H9 (cell line): ENCODE measurements at regions not wholly inside any gene's neighbourhood (a gene's known extent, or its start where the extent isn't known, plus 50 kb on each side); places are given as distances from the start of the nearest gene placed in this dataset.

Experiments
- DNase-seq: peaks from one replicate; pipeline ENCODE4 v3.0.0-alpha.2; 2017
- H2AFZ ChIP-seq: one replicate; pipeline ENCODE4 v1.6.1; 2013; ENCODE audit warnings: mild to moderate bottlenecking, low read length, control low read depth, moderate library complexity
- H2AK5ac ChIP-seq: 2 replicates; pipeline ENCODE4 v1.6.1; 2013; ENCODE audit warnings: low read length, control low read depth, mixed read lengths; ENCODE audit not compliant: insufficient read length
- H2BK120ac ChIP-seq: one replicate; pipeline ENCODE4 v1.6.1; 2013; ENCODE audit warnings: low read depth, mild to moderate bottlenecking, low read length, control low read depth, inconsistent platforms; ENCODE audit not compliant: poor library complexity, severe bottlenecking
- H2BK12ac ChIP-seq: 2 replicates; pipeline ENCODE4 v1.6.1; 2013; ENCODE audit warnings: low read length, control low read depth, mixed read lengths, low read depth; ENCODE audit not compliant: insufficient read length
- H2BK15ac ChIP-seq: 2 replicates; pipeline ENCODE4 v1.6.1; 2013; ENCODE audit warnings: low read depth, low read length, control low read depth
- H2BK20ac ChIP-seq: one replicate; pipeline ENCODE4 v1.6.1; 2013; ENCODE audit warnings: low read depth, mild to moderate bottlenecking, low read length, control low read depth, inconsistent platforms; ENCODE audit not compliant: poor library complexity, severe bottlenecking
- H2BK5ac ChIP-seq: 2 replicates; pipeline ENCODE4 v1.6.1; 2013; ENCODE audit warnings: low read length, control low read depth, mixed read lengths; ENCODE audit not compliant: insufficient read length
- H3K14ac ChIP-seq: 2 replicates; pipeline ENCODE4 v1.6.1; 2013; ENCODE audit warnings: low read length, control low read depth; ENCODE audit not compliant: insufficient read depth
- H3K18ac ChIP-seq: 2 replicates; pipeline ENCODE4 v1.6.1; 2013; ENCODE audit warnings: low read depth, mild to moderate bottlenecking, mixed read lengths, low read length, control low read depth; ENCODE audit not compliant: insufficient read length
- H3K23ac ChIP-seq: 2 replicates; pipeline ENCODE4 v1.6.1; 2013; ENCODE audit warnings: low read length, control low read depth, mixed read lengths, low read depth; ENCODE audit not compliant: insufficient read length
- H3K23me2 ChIP-seq: 2 replicates; pipeline ENCODE4 v1.6.1; 2013; ENCODE audit warnings: low read depth, mild to moderate bottlenecking, mixed read lengths, low read length, control low read depth; ENCODE audit not compliant: insufficient read length, poor library complexity, severe bottlenecking
- H3K27ac ChIP-seq: 2 replicates; pipeline ENCODE4 v1.5.1; 2013; ENCODE audit warnings: low read length, control low read depth, mixed read lengths, low read depth; ENCODE audit not compliant: insufficient read length
- H3K27me3 ChIP-seq: 2 replicates; pipeline ENCODE4 v1.6.1; 2013; ENCODE audit warnings: low read length, control low read depth, inconsistent platforms; ENCODE audit not compliant: insufficient read depth
- H3K4ac ChIP-seq: 2 replicates; pipeline ENCODE4 v1.6.1; 2013; ENCODE audit warnings: low read depth, mild to moderate bottlenecking, control low read depth, inconsistent platforms, low read length, moderate library complexity
- H3K4me1 ChIP-seq: 2 replicates; pipeline ENCODE4 v1.6.1; 2013; ENCODE audit warnings: low read length, control low read depth, inconsistent platforms; ENCODE audit not compliant: insufficient read depth
- H3K4me2 ChIP-seq: 2 replicates; pipeline ENCODE4 v1.6.1; 2013; ENCODE audit warnings: low read length, control low read depth, mixed read lengths; ENCODE audit not compliant: insufficient read length, insufficient read depth
- H3K56ac ChIP-seq: 2 replicates; pipeline ENCODE4 v1.6.1; 2013; ENCODE audit warnings: low read depth, mild to moderate bottlenecking, mixed read lengths, low read length, control low read depth; ENCODE audit not compliant: insufficient read length
- H3K79me1 ChIP-seq: 2 replicates; pipeline ENCODE4 v1.6.1; 2013; ENCODE audit warnings: low read depth, mild to moderate bottlenecking, moderate library complexity, low read length, control low read depth, inconsistent platforms; ENCODE audit not compliant: insufficient read depth, poor library complexity, severe bottlenecking
- H3K79me2 ChIP-seq: 2 replicates; pipeline ENCODE4 v1.6.1; 2013; ENCODE audit warnings: low read length, control low read depth, inconsistent platforms; ENCODE audit not compliant: insufficient read depth
- H3K9ac ChIP-seq: 2 replicates; pipeline ENCODE4 v1.6.1; 2013; ENCODE audit warnings: low read length, control low read depth, mixed read lengths; ENCODE audit not compliant: insufficient read length; ENCODE audit errors: extremely low read depth
- H3K9me3 ChIP-seq: one replicate; pipeline ENCODE4 v1.6.1; 2013; ENCODE audit warnings: low read depth, low read length, inconsistent platforms; ENCODE audit not compliant: control insufficient read depth
- H3T11ph ChIP-seq: one replicate; pipeline ENCODE4 v1.6.1; 2013; ENCODE audit warnings: mild to moderate bottlenecking, low read length, control low read depth, inconsistent platforms
- H4K20me1 ChIP-seq: one replicate; pipeline ENCODE4 v1.6.1; 2013; ENCODE audit not compliant: control insufficient read depth, insufficient read length, insufficient read depth
- H4K5ac ChIP-seq: 2 replicates; pipeline ENCODE4 v1.6.1; 2013; ENCODE audit warnings: low read depth, mild to moderate bottlenecking, mixed read lengths, low read length, control low read depth; ENCODE audit not compliant: insufficient read length
- H4K8ac ChIP-seq: replicated peaks from 2 replicates; pipeline ENCODE4 v1.6.1; 2013; ENCODE audit warnings: low read length, control low read depth, mixed read lengths, low read depth; ENCODE audit not compliant: insufficient read length
- H4K91ac ChIP-seq: 2 replicates; pipeline ENCODE4 v1.6.1; 2013; ENCODE audit warnings: low read depth, mild to moderate bottlenecking, moderate library complexity, mixed read lengths, low read length, control low read depth; ENCODE audit not compliant: insufficient read length
- H3K27ac Mint-ChIP-seq, 3 experiments: 2 replicates in 2 of 3; 3 replicates in 1 of 3; pipeline ENCODE4 v1.8.0; 2020 to 2021; ENCODE audit warnings: mixed read lengths in 3 of 3, mild to moderate bottlenecking in 1 of 3, moderate library complexity in 1 of 3
- H3K27me3 Mint-ChIP-seq: 2 replicates; pipeline ENCODE4 v1.8.0; 2021; ENCODE audit warnings: low read depth, mild to moderate bottlenecking, moderate library complexity, mixed read lengths
- H3K36me3 Mint-ChIP-seq, 3 experiments: 2 replicates in 2 of 3; 3 replicates in 1 of 3; pipeline ENCODE4 v1.8.0; 2020 to 2021; ENCODE audit warnings: low read depth in 3 of 3, mixed read lengths in 3 of 3; ENCODE audit not compliant: insufficient read depth in 1 of 3
- H3K4me1 Mint-ChIP-seq, 2 experiments: 2 replicates each; pipeline ENCODE4 v1.8.0; 2020; ENCODE audit warnings: mixed read lengths in 2 of 2
- H3K4me3 Mint-ChIP-seq, 2 experiments: 2 replicates in 1 of 2; 3 replicates in 1 of 2; pipeline ENCODE4 v1.8.0; 2020 to 2021; ENCODE audit warnings: mild to moderate bottlenecking in 2 of 2, mixed read lengths in 2 of 2, moderate library complexity in 1 of 2
- H3K9me3 Mint-ChIP-seq, 2 experiments: 2 replicates in 1 of 2; 3 replicates in 1 of 2; pipeline ENCODE4 v1.8.0; 2020; ENCODE audit warnings: mild to moderate bottlenecking in 2 of 2, mixed read lengths in 2 of 2, moderate library complexity in 1 of 2
- CTCF ChIP-seq: fragments of 200-600 bp; sonication (generic); conservative IDR thresholded peaks from 3 replicates; pipeline ENCODE4 v1.8.0; 2021; ENCODE audit warnings: antibody characterized with exemption, mild to moderate bottlenecking
- whole genome bisulfite sequencing: extraction: QIAGEN DNeasy Blood & Tissue Kit; methylation state at CpG from one replicate; pipeline ENCODE4 v1.1.7; 2013; ENCODE audit warnings: missing lambda C conversion rate, low lambda C conversion rate, mixed read lengths; ENCODE audit not compliant: insufficient read length; ENCODE audit errors: extremely low coverage; 5-methylcytosine and 5-hydroxymethylcytosine counted together

- Histone ChIP-seq H4K8ac (no peak overlapping the region), H3T11ph (no peak overlapping the region), H2AK5ac (no peak overlapping the region), H3K79me1 (no peaks in the 10 kb centered on the region), H2BK20ac (no peak overlapping the region), H3K18ac (no peak overlapping the region), H4K20me1 (no peaks in the 10 kb centered on the region), H3K23ac (no peak overlapping the region), H3K56ac (no peak overlapping the region), H3K4ac (no peak overlapping the region), H2BK120ac (no peak overlapping the region), H2BK5ac (no peak overlapping the region), H3K27ac (no peak overlapping the region), H3K23me2 (no peaks in the 10 kb centered on the region), H3K79me2 (no peaks in the 10 kb centered on the region), H3K27me3 (no peaks in the 10 kb centered on the region), H2BK12ac (no peak overlapping the region), H3K4me1 (peaks cover 3% of the 10 kb centered on the region; the same call in 1 of the 2 replicates), H3K14ac (no peak overlapping the region), H4K5ac (no peak overlapping the region), H3K4me2 (no peak overlapping the region), H3K9ac (no peak overlapping the region), H3K9me3 (no peaks in the 10 kb centered on the region), H4K91ac (no peak overlapping the region), H2AFZ (no peak overlapping the region), H2BK15ac (no peak overlapping the region)
- Mint-ChIP-seq H3K4me3 (no peak overlapping the region; a peak in 1 of 5 replicates), H3K9me3 (peaks cover 0 to 5% of the 10 kb centered on the region in 2 experiments; a peak in 2 of 5 replicates), H3K36me3 (peaks cover 0 to 6% (median 0%) of the 10 kb centered on the region in 3 experiments; a peak in 2 of 7 replicates), H3K27ac (no peak overlapping the region), H3K27me3 (peaks cover 40% of the 10 kb centered on the region), H3K4me1 (peaks cover 33 to 35% of the 10 kb centered on the region in 2 experiments)
- DNase-seq, result no peak
- WGBS, result no CpG with 5 or more reads among the region's 1 CpG
- no peak for TF ChIP-seq CTCF
Observed at GRCh38 chr2:88331239-88331638, 121.3 kb downstream of the FOXI3 start.
